Right atrium auricular region (tissue), 2 donors: ENCODE measurements at regions not wholly inside any gene's neighbourhood (a gene's known extent, or its start where the extent isn't known, plus 50 kb on each side); places are given as distances from the start of the nearest gene placed in this dataset.

Experiments
- DNase-seq: peaks from one replicate; pipeline ENCODE4 v3.0.0-alpha.2; 2019; ENCODE audit warnings: low spot score
- H3K27ac ChIP-seq, 2 donors: fragments of 200-600 bp; sonication (generic); 1 replicate in 1 of 2; 2 replicates in 1 of 2; pipeline ENCODE4 v1.5.1; 2016 to 2019
- H3K27me3 ChIP-seq, 2 donors: fragments of 200-600 bp; sonication (generic); one replicate each; pipeline versions ENCODE4 v1.5.1 to v1.6.0; 2017 to 2019
- H3K36me3 ChIP-seq: fragments of 200-600 bp; sonication (generic); one replicate; pipeline ENCODE4 v1.5.1; 2016
- H3K4me1 ChIP-seq, 2 donors: fragments of 200-600 bp; sonication (generic); one replicate each; pipeline versions ENCODE4 v1.5.1 to v1.6.0; 2017 to 2019
- H3K4me3 ChIP-seq, 2 donors: fragments of 200-600 bp; sonication (generic); 1 replicate in 1 of 2; 2 replicates in 1 of 2; pipeline ENCODE4 v1.5.1; 2017 to 2019; ENCODE audit warnings: mild to moderate bottlenecking in 1 of 2, moderate library complexity in 1 of 2
- H3K9me3 ChIP-seq, 2 donors: fragments of 200-600 bp; sonication (generic); one replicate each; pipeline ENCODE4 v1.5.1; 2019
- CTCF ChIP-seq, 2 donors: fragments of 200-600 bp; sonication (generic); IDR thresholded peaks; one replicate each; pipeline ENCODE4 v1.5.1; 2019; ENCODE audit warnings: antibody characterized with exemption in 2 of 2

GRCh38 chr7:13702251-13702650, 287.2 kb downstream of the ETV1 start:
- no peak for TF ChIP-seq CTCF (IDR thresholded peaks at IDR 0.05)
- no peak overlapping the region for H3K27ac ChIP-seq

GRCh38 chr7:13708670-13709069, 280.8 kb downstream of the ETV1 start:
- Histone ChIP-seq H3K4me1 (no peaks in the 10 kb centered on the region), H3K4me3 (no peak overlapping the region), H3K9me3 (no peaks in the 10 kb centered on the region), H3K27me3 (no peaks in the 10 kb centered on the region), H3K27ac (no peak overlapping the region), H3K36me3 (no peaks in the 10 kb centered on the region)
- TF ChIP-seq CTCF (IDR thresholded peaks at IDR 0.05), result no peak
- DNase-seq, result no peak

More at GRCh38 chr7:13702251-13702650, 287.2 kb downstream of the ETV1 start:
- DNase-seq, result no peak
- Histone ChIP-seq H3K36me3 (no peaks in the 10 kb centered on the region), H3K27me3 (no peaks in the 10 kb centered on the region), H3K4me3 (no peak overlapping the region), H3K4me1 (no peaks in the 10 kb centered on the region), H3K9me3 (no peaks in the 10 kb centered on the region)

GRCh38 chr7:13713092-13713491, 276.4 kb downstream of the ETV1 start:
- H3K9me3 ChIP-seq, result peaks cover 0 to 13% of the 10 kb centered on the region in 2 donors
- H3K4me1 ChIP-seq, result no peaks in the 10 kb centered on the region
- DNase-seq, result no peak
- H3K4me3 ChIP-seq, result no peak overlapping the region
- H3K27me3 ChIP-seq, result no peaks in the 10 kb centered on the region
- H3K27ac ChIP-seq, result no peak overlapping the region
- H3K36me3 ChIP-seq, result no peaks in the 10 kb centered on the region
- no peak for TF ChIP-seq CTCF (IDR thresholded peaks at IDR 0.05)

- H3K36me3 ChIP-seq, result no peaks in the 10 kb centered on the region
- no peaks in the 10 kb centered on the region for H3K27me3 ChIP-seq
- no peaks in the 10 kb centered on the region for H3K4me1 ChIP-seq
- DNase-seq, result no peak
- no peak for TF ChIP-seq CTCF (IDR thresholded peaks at IDR 0.05)
- H3K27ac ChIP-seq, result no peak overlapping the region
- H3K9me3 ChIP-seq, result peaks cover 0 to 13% of the 10 kb centered on the region in 2 donors
- H3K4me3 ChIP-seq, result no peak overlapping the region
Observed at GRCh38 chr7:13715534-13715933, 273.9 kb downstream of the ETV1 start.

- peaks cover 0 to 13% of the 10 kb centered on the region in 2 donors for H3K9me3 ChIP-seq
- no peak for DNase-seq
- no peak for TF ChIP-seq CTCF (IDR thresholded peaks at IDR 0.05)
- H3K4me3 ChIP-seq, result no peak overlapping the region
- no peaks in the 10 kb centered on the region for H3K4me1 ChIP-seq
- no peaks in the 10 kb centered on the region for H3K27me3 ChIP-seq
- no peak overlapping the region for H3K27ac ChIP-seq
- H3K36me3 ChIP-seq, result no peaks in the 10 kb centered on the region
Observed at GRCh38 chr7:13717031-13717430, 272.4 kb downstream of the ETV1 start.

- H3K27ac ChIP-seq, result no peak overlapping the region
- H3K36me3 ChIP-seq, result no peaks in the 10 kb centered on the region
- H3K27me3 ChIP-seq, result no peaks in the 10 kb centered on the region
- H3K9me3 ChIP-seq, result no peaks in the 10 kb centered on the region
- TF ChIP-seq CTCF (IDR thresholded peaks at IDR 0.05), result no peak
- H3K4me1 ChIP-seq, result no peaks in the 10 kb centered on the region
- H3K4me3 ChIP-seq, result no peak overlapping the region
- DNase-seq, result no peak
Observed at GRCh38 chr7:13724191-13724976, 265.1 kb downstream of the ETV1 start.
